ENCODE measurements at regions not wholly inside any gene's neighbourhood (a gene's known extent, or its start where the extent isn't known, plus 50 kb on each side); places are given as distances from the start of the nearest gene placed in this dataset.

DNA sequence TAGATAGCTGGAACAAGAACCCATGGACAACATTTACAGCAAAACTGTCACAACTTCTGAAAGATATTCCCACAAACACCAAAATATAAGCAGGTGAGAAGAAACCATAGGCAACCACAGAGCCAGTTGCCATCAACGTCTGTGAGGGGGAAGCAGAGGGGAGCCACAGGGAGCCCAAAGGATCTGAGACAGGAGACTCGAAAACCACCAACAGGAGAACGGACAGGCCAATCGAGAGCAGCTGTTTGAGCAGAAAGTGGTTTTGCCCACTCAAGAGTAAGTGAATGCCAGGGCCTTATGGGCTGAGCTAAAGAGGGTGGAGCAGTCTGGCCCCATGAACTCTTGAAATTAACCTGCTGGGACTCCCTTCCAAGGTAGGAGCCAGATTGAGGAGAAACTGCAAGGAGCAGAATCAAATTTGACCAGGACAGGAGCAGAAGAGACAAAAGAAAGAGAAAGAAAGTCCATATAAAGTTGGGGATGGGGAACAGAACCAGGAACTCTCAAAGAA is 195.4 kb downstream of the ANKRD60 start:
- TF ChIP-seq, protein P1, sequence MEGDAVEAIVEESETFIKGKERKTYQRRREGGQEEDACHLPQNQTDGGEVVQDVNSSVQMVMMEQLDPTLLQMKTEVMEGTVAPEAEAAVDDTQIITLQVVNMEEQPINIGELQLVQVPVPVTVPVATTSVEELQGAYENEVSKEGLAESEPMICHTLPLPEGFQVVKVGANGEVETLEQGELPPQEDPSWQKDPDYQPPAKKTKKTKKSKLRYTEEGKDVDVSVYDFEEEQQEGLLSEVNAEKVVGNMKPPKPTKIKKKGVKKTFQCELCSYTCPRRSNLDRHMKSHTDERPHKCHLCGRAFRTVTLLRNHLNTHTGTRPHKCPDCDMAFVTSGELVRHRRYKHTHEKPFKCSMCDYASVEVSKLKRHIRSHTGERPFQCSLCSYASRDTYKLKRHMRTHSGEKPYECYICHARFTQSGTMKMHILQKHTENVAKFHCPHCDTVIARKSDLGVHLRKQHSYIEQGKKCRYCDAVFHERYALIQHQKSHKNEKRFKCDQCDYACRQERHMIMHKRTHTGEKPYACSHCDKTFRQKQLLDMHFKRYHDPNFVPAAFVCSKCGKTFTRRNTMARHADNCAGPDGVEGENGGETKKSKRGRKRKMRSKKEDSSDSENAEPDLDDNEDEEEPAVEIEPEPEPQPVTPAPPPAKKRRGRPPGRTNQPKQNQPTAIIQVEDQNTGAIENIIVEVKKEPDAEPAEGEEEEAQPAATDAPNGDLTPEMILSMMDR (conservative IDR thresholded peaks at IDR 0.05 in 1 of 2, IDR thresholded peaks at IDR 0.05 in 1 of 2; ENCODE audit: extremely low read depth in 1 of 2, insufficient read depth in 1 of 2, low read depth in 1 of 2, low read length in 2 of 2), result no peak
- TF ChIP-seq EZH2 (IDR thresholded peaks at IDR 0.05; ENCODE audit: borderline replicate concordance, low read length), result no peak
